GM18498 (cell line): ENCODE measurements at regions not wholly inside any gene's neighbourhood (a gene's known extent, or its start where the extent isn't known, plus 50 kb on each side); places are given as distances from the start of the nearest gene placed in this dataset.
"Not testable (repeated sequence)": the region's sequence is repeated elsewhere in the genome, so short reads cannot be mapped to it uniquely, and the experiment has no call there.

ENCODE experiments used
- ATAC-seq: cut with Tn5 transposase; IDR thresholded peaks from one replicate; pipeline ENCODE4 v1.9.1; 2021; ENCODE audit warnings: mild to moderate bottlenecking, moderate library complexity; ENCODE audit not compliant: unreplicated experiment

DNA sequence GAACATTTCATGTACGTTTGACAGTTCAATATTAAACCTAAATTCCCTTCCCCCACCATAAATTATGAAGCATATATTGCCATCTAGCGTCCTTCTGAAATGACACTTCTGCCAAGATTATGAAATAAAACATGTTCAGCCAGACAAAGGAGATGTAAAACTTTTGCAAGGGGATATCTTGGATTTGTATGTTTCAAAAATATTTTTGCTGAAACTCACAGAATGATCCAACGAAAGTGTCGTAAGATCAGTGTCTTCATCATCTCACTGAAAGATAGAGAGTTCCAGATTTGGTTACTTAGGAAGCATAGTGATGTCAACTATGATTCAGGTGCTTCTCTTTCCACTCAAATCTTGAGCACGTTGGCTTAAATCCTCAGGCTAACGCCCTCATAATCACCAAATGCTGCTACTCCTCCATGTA is 904.3 kb downstream of the XPNPEP1 start:
- no peak for ATAC-seq

DNA sequence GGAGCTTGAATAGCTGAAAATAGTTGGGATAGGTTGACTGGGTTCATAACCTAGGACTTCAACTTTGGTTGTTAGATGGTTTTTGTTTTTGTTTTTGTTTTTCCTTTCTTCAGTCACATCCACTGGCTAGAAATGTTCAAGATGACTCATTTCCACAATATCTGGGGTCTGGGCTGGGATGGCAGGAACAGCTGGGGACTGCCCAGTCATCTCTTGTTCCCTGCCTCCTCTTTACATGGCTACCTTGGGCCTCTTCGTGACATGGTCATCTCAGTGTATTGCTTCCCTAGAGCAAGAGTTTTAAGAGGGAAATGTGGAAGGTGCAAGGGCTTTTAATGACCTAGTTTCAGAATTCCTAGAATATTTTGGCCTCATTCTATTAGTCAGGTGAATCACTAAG is 915.8 kb downstream of the XPNPEP1 start:
- no peak for ATAC-seq

DNA sequence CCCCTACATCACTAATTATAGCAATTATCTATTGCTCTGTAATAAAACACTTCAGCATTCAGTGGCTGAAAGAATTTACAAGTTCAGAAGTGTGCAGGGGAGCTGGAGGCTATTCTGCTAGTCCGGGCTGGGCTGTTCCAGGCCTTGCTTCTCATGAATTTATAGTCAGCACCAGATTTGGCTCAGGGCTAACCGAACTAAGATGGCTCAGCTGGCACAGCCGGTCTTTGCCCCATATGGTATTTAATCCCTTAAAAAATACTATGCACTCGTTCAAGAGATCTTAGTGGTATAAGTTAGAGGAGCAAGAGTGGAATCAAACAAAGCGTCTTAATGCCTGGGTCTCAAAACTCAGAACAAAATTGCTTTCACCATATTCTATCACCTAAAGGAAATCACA is 932.9 kb downstream of the XPNPEP1 start:
- no peak for ATAC-seq

DNA sequence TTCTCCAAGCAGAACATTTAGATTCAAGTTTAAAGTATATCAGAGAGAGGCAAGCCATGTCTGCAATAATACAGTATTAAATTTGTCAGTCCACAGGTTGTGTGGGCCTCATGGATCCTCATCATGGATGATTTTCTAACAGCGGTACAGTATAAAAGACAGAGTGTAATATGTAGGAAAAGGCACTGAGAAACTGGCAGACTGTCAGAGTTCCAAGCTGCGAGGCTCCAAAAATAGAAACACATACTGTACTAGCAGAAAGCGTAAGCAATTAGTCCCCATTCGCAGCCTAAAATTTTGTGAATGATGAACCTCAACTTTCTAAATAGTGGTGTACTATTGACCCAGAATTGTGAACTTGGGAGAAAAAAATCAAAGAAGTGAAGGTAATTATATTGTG is 933.3 kb downstream of the XPNPEP1 start:
- no peak for ATAC-seq

DNA sequence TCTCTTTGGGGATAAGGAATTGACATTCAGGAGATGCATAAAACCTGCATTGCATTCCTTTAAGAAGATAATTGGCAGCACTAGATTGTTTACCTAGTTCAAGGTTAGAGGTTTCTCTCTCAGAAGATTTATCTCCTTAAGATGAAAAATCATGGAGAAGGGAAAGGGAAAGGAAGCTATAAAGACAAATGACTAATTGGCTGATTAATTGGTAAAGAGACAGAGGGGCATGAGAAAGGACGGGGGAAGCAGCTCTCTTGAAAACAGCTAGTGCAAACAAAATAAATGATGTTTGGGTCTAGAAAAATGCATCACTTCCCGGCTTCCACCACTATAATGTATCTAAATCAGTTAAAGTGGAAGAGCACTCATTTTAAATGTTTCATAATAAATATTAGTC is 941.2 kb downstream of the XPNPEP1 start:
- no peak for ATAC-seq

DNA sequence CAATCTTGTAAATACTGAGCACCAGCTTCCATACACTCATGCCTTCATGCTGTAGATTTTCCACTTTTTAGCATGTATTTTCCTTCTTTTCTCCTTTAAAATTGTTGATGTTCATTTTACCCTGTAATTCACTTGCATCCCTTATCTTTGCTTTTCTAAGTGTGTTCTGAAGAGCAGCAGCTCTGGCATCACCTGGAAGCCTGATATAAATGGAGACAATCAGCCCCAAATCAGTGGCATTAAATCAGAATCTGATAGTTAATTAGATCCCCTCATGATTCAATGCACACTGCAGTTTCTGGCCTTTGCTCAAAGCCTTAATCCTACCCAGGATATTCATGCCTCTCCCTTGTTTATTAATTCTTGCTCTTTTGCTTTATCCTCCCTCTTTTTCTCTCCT is 942.4 kb downstream of the XPNPEP1 start:
- no peak for ATAC-seq

DNA sequence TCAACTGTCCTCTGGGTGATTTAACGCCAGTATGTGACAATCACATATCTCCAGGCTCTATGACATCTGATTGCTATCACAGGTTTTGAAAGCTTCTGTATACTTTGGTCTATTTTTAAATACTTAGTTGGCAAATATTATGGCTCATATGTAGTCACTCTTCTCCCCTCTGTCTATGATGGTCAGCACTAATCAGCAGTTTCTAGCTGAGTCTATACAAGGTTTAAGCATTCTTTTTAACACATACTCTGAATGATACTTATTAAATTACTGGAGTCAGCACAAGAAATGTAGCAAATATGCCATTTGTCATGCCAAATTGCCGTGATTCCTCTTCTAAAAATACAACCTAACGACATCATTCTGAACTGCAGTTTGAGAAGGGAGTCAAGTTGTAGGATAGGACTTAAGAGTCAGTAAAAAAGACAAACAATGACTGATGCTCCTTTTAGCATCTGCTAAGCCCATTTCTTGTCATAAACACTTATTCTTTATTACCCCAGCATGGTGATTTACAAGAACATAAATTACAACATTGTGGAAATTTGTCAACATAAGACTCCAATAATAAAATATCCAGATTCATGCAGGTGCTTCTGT is 947.8 kb downstream of the XPNPEP1 start:
- ATAC-seq, result no peak

DNA sequence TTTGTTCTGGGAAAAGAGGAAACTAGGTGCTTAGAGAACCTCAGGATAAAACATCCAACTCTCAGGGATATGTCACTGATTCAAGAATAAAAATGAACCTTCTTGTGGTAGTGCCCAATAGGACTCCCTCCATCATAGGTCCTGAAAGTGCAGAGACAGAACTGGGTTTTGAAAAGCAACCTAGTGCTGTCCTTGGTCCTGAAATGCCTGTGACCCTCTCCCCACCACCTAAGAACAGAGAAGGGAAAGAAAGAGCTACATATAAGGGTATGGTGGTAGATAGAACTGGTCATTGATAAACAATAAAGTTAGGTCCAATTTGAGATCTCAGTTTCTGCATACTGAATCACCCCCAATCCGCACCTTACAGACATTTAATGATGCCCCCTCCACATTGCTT is 953.3 kb downstream of the XPNPEP1 start:
- no peak for ATAC-seq

DNA sequence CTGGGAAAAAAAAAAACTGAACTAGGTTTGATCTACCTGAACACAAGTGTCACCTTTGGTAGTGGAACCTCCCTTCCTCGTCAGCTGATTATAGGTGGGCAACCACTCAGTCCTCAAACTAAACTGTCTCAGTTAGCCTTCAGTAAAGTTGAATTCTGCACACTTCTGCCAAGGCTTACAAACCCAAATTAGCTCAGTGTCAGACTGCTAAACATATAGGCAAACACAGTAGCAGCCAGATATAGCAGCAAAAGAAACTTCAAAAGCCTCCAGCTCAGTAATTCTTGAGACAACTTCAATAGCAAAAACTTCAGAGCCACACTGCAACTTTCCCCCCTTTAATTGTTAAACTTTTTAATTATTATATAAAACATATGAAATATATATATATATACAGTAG is 956.9 kb downstream of the XPNPEP1 start:
- no peak for ATAC-seq

DNA sequence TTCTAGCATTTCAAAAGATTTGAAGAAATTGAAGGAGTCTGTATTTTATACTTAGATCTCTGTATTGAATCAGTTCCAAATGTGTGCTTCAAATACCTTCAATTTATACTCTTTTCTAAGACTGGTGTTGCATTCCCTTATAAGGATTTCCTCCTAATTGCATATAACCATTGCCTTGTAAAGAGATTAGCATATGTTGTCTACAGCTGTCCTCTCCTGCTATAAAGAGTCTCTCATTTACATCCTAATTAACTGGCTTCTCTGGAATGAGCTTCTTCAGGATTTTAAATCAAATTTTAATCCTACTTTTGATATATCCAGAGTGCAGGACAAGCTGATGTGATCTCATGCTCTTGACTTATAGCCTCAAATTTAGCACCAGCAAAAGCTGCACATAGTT is 957.3 kb downstream of the XPNPEP1 start:
- no peak for ATAC-seq

DNA sequence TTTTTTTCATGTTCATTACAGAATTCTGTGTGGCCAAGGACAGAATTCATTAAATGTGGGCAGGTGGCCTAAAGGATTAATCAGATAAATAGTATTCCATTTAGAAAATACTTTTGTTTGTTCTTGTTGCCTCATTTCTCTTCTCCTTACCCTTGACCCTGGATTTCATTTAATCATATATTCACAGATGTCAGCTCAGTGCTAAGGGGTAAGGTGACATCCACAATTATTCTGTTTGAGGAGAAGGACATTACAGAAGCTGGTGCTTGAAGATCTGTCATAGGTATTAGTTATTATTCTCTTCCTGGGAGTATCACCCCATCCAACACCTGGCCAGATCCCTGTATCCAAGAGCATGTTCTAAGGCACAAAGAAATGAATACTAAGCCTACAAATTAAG is 961.1 kb downstream of the XPNPEP1 start:
- ATAC-seq, result no peak

DNA sequence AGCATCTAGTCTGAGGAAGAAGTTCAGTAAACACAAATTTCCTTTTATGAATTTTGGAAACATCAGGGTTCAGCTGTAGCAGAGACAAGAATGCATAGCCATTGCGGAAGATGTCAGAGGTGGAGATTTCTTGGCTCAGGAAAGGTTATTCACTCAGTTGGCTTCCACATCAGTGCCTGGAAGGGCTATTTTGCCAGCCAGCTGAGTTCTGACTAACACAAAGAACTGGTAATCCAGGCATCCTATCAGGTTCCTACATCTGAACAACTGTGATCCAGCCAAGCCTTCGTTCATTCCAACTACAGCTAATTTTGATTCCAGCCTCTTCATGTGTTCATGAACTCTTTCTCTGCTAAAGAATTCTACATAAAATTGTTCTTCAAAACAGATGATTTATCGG is 965.6 kb downstream of the XPNPEP1 start:
- ATAC-seq, result no peak

DNA sequence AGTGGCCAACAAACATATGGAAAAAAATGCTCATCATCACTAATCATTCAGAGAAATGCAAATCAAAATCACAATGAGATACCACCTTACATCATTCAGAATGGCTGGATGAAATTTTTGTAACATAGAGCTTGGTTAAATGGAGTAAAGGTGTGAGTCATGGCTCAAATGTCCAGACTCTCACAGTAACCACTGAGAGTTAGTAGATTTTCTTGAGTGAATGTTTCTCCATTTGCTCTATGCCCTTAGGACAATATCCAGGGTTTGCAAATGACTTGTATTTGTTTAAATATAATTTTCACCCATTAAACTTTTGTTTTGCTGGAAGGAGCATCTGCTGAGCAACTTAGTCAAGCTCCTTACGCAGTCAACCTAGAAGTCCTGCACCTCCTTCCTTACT is 967.2 kb downstream of the XPNPEP1 start:
- ATAC-seq, result no peak

DNA sequence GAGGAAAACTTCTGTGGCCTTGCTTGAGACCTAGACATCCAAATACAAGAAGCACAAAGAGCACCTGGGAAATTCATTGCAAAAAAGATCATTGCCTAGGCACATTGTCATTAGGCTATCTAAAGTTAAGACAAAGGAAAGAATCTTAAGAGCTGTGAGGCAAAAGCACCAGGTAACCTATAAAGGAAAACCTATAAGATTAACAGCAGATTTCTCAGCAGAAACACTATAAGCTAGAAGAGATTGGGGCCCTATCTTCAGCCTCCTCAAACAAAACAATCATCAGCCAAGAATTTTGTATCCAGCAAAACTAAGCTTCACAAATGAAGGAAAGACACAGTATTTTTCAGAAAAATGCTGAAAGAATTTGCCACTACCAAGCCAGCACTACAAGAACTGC is 1003.3 kb downstream of the XPNPEP1 start:
- not testable (repeated sequence) for ATAC-seq

DNA sequence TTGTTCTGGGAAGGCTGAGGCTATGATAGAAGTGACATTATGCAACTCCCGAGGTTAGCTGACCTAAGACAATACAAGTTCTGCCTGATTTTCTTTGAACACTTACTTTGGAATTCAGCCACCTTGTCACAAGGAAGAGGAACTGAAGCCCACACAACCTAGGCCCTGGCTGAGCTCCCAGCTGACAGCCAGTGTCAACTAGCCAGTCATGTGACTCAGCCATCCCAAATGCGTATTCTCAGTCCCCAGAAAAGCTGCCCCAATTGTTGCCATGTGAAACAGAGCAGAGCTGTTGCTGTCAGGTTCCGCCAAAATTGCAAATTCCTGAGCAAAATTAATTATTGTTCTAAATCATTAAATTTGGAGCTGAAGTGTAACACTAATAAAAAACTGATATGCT is 1010.0 kb downstream of the XPNPEP1 start:
- ATAC-seq, result no peak

DNA sequence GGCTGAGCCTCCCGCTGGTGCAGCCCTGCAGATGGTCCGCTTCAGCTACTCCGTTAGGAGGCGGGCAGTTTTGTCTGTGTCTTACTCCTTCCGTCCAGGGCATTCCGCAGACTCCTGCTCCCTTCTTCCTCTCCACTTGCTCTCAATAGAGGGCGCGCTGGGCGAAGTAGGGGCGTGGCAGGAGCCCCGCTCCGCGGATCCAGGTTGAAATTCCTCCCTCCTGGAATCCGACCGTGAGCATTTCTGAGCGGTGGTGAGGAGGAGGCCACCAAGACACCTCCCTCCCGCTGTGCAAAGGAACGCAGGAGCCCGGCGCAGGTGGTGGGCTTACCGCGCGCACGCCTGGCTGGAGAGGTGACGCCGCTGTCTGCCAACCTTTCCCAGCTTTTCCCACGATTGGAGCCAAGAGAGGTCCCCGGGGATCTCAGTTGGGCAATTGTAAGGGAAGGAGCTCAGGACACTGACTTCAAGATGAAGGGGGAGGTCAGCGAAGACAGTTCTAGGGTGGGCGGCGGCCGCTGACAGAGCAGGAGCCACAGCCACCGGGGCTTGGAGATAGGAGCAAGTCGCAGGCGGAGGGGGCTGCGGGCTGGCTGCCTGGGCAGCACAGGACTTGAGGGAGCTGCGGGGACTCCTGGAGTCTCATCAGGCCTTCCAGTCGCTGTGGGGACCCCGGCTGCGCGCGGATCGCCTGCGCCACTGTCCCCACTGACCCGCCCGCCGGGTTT is 1011.3 kb downstream of the XPNPEP1 start:
- peak; percentile 84 for ATAC-seq

DNA sequence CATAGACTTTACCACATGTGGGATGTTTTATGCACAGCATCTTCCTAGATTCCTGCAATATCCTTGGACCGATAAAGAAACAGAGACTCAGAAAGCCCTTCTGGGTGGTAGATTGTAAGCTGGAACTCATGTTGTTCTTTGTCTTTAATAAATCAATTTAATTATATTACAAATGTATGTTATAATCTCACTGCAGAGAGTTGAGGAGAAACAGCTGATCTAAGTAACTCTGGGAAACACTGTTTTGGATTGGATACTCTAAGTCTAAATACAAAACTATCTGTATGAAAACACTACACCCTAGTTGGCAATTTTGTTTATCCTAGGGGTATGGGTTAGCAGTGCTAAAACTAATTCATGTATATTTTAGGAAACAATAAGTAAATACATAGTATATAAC is 1015.2 kb downstream of the XPNPEP1 start:
- ATAC-seq, result no peak

DNA sequence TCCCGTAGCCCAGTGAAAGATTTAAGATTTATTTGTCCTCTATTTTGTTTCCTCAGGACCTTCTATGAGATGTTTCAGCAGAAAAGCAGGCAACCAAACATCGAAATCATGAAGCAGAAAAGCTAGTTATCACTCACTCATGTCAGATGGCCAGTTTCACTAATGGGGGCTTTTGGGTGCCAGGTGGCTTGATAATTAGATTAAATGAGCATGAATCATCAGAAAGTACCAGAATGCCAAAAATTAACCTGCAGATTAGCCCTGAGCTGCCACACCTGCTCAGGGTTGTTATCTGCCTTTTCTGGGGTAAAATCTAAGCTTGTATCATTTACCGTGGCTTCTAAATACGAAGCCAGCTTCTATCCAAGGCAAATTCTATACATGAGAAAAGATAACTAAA is 1017.5 kb downstream of the XPNPEP1 start:
- no peak for ATAC-seq

DNA sequence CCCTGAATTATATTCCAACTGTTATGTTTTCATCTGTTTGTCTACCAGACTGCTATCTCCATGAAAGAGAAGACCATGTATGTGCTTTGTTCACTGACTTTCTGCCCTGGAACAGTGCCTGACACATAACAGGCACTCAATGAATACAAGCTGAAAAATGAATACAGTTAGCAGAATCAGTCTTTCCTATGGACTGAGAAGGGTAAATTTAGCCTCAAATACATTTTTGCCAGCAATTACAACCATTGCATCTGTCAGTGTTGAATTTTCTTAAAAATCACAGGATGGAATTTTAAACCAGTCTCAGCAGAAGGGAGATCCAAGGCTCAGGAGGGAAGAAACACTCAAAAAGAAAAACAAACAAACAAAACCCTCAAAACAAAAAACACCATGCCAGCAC is 1018.1 kb downstream of the XPNPEP1 start:
- no peak for ATAC-seq

DNA sequence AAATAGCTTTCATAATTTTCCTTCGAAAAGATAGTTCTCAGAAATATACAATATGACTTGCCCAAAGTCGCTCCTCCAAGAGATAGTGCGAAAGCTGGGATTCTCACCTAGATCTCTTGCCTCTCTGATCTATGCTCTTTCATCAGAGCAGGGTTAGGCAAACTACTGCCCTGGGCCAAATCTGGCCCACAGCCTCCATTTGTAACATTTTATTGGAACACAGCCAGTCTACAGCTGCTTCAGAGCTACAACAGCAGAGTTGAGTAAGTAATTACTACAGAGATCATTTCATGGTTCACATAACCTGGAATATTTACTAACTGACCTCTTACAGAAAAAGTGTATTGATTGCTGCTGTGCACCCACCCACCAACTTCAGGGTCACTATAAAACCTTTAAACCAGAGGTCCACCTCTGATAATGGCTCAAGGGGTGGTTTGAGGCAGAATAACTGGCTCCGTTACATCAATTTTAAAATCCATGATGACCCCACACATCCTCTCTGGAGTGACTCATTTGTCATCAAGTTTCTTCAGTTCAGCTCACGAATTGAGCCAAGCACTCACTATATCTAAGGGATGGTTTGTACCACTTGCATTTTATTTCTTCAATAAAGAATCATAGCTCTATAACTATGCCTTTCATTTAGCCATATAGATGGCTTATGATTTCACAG is 1019.0 kb downstream of the XPNPEP1 start:
- ATAC-seq, result no peak

DNA sequence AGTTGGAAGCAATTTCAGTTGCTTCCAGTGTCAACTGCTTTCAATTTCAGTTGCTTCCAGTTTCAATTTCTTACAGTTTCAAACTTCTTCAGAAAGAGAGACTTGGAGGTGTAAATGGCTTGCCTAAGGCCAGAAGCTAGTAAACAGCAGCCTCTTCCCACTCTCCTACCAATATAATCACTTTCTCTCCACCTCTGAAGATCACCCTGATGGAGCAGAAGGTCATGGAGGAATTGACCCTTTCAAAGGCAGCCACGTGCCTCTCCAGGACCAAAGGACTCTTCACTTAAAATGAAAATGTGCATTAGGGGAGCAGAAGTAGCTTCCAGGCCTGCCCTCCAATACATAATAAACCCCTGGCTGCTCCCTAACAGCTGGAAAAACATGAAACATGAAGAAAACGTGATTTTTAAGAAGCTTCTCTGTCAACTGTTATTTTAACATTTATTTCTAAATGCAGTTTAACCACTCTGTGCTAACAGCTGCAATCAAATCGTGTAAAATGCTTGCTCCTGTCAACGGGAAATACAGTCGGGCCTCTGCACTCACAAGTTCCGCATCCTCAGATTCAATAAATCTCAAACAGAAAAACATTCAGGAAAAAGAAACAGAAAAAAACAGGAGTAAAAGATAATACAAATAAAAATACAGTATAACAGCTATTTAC is 1020.6 kb downstream of the XPNPEP1 start:
- peak; percentile 78 for ATAC-seq
